Neural progenitor cell (in vitro differentiated cells): ENCODE measurements at regions not wholly inside any gene's neighbourhood (a gene's known extent, or its start where the extent isn't known, plus 50 kb on each side); places are given as distances from the start of the nearest gene placed in this dataset.

ENCODE experiments used
- DNase-seq: peaks from one replicate; pipeline ENCODE4 v3.0.0-alpha.2; 2016; ENCODE audit warnings: low spot score
- H2AFZ ChIP-seq: fragments of 200-600 bp; sonication (generic); replicated peaks from 2 replicates; pipeline ENCODE4 v1.6.1; 2016; ENCODE audit warnings: antibody characterized with exemption
- H3F3A ChIP-seq: fragments of 200-600 bp; sonication (generic); 2 replicates; pipeline ENCODE4 v1.6.1; 2016; ENCODE audit warnings: antibody characterized with exemption, low read depth
- H3K27ac ChIP-seq: fragments of 200-600 bp; sonication (generic); 2 replicates; pipeline ENCODE4 v1.5.1; 2016; ENCODE audit warnings: mild to moderate bottlenecking
- H3K27me3 ChIP-seq: fragments of 200-600 bp; sonication (generic); 2 replicates; pipeline ENCODE4 v1.6.1; 2016; ENCODE audit warnings: mild to moderate bottlenecking, moderate library complexity
- H3K36me3 ChIP-seq: fragments of 200-600 bp; sonication (generic); 2 replicates; pipeline ENCODE4 v1.5.1; 2016
- H3K4me1 ChIP-seq: fragments of 200-600 bp; sonication (generic); 2 replicates; pipeline ENCODE4 v1.6.1; 2016; ENCODE audit warnings: mixed run types
- H3K4me2 ChIP-seq: fragments of 200-600 bp; sonication (generic); 2 replicates; pipeline ENCODE4 v1.6.1; 2016
- H3K4me3 ChIP-seq: fragments of 200-600 bp; sonication (generic); 2 replicates; pipeline ENCODE4 v1.5.1; 2016
- H3K79me2 ChIP-seq: fragments of 200-600 bp; sonication (generic); 2 replicates; pipeline ENCODE4 v1.6.1; 2016; ENCODE audit warnings: low read depth
- H3K9ac ChIP-seq: fragments of 200-600 bp; sonication (generic); 2 replicates; pipeline ENCODE4 v1.6.1; 2016
- H3K9me3 ChIP-seq: fragments of 200-600 bp; sonication (generic); 2 replicates; pipeline ENCODE4 v1.5.1; 2016; ENCODE audit warnings: low read depth
- H4K20me1 ChIP-seq: fragments of 200-600 bp; sonication (generic); 2 replicates; pipeline ENCODE4 v1.6.1; 2016; ENCODE audit warnings: low read depth
- H3K27ac Mint-ChIP-seq: 3 replicates; pipeline ENCODE4 v1.8.0; 2021; ENCODE audit warnings: mixed read lengths
- H3K27me3 Mint-ChIP-seq: 2 replicates; pipeline ENCODE4 v1.8.0; 2022; ENCODE audit warnings: low read depth, mild to moderate bottlenecking, inconsistent platforms, moderate library complexity, mixed read lengths; ENCODE audit not compliant: insufficient read depth
- H3K36me3 Mint-ChIP-seq: 3 replicates; pipeline ENCODE4 v1.8.0; 2021; ENCODE audit warnings: mixed read lengths
- H3K4me1 Mint-ChIP-seq: 3 replicates; pipeline ENCODE4 v1.8.0; 2021; ENCODE audit warnings: mixed read lengths
- H3K4me3 Mint-ChIP-seq: 3 replicates; pipeline ENCODE4 v1.8.0; 2021; ENCODE audit warnings: mild to moderate bottlenecking, moderate library complexity, mixed read lengths
- H3K9me3 Mint-ChIP-seq: 3 replicates; pipeline ENCODE4 v1.8.0; 2020; ENCODE audit warnings: mixed read lengths
- EZH2 ChIP-seq: fragments of 200-600 bp; sonication (generic); IDR thresholded peaks from 2 replicates; pipeline ENCODE4 v1.6.1; 2017; ENCODE audit warnings: antibody characterized with exemption, mild to moderate bottlenecking, moderate library complexity
- EZH2phosphoT487 ChIP-seq: fragments of 200-600 bp; sonication (generic); IDR thresholded peaks from 2 replicates; pipeline ENCODE4 v1.6.1; 2017; ENCODE audit warnings: antibody characterized with exemption
- TF ChIP-seq, protein P1 (sequence below): fragments of 200-600 bp; sonication (generic); IDR thresholded peaks from 2 replicates; pipeline ENCODE4 v1.5.1; 2017; ENCODE audit warnings: antibody characterized with exemption, mild to moderate bottlenecking

DNA sequence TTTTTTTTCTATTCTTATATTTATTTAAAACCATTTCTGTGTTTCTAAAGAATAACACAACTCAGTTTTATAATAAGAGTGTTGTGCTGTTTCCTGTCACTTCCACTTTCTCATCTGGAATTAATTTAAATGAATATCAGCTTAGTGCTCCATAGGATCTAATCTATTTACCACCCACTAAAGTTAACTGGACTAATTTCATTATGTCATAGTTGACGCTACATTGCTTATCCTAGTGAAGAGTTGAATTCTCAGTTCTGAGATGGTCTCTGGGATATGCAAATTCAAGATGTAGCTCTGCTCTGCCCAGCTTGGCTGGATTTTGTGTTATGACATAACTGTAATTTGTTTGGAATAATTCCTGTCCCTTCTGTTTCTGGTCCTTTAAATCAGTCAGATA is 380.1 kb downstream of the METTL15 start:
- Mint-ChIP-seq H3K27me3 (peaks cover 2% of the 10 kb centered on the region), H3K4me3 (no peak overlapping the region), H3K27ac (no peak overlapping the region), H3K36me3 (no peaks in the 10 kb centered on the region), H3K4me1 (no peaks in the 10 kb centered on the region), H3K9me3 (no peaks in the 10 kb centered on the region)
- Histone ChIP-seq H3K9me3 (no peaks in the 10 kb centered on the region), H3F3A (no peaks in the 10 kb centered on the region), H3K79me2 (no peaks in the 10 kb centered on the region), H3K4me1 (no peaks in the 10 kb centered on the region), H4K20me1 (no peaks in the 10 kb centered on the region), H3K27ac (no peak overlapping the region), H2AFZ (no peak overlapping the region), H3K9ac (no peak overlapping the region), H3K4me3 (no peak overlapping the region), H3K27me3 (no peaks in the 10 kb centered on the region), H3K36me3 (no peaks in the 10 kb centered on the region), H3K4me2 (no peak overlapping the region)
- TF ChIP-seq, protein P1, sequence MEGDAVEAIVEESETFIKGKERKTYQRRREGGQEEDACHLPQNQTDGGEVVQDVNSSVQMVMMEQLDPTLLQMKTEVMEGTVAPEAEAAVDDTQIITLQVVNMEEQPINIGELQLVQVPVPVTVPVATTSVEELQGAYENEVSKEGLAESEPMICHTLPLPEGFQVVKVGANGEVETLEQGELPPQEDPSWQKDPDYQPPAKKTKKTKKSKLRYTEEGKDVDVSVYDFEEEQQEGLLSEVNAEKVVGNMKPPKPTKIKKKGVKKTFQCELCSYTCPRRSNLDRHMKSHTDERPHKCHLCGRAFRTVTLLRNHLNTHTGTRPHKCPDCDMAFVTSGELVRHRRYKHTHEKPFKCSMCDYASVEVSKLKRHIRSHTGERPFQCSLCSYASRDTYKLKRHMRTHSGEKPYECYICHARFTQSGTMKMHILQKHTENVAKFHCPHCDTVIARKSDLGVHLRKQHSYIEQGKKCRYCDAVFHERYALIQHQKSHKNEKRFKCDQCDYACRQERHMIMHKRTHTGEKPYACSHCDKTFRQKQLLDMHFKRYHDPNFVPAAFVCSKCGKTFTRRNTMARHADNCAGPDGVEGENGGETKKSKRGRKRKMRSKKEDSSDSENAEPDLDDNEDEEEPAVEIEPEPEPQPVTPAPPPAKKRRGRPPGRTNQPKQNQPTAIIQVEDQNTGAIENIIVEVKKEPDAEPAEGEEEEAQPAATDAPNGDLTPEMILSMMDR = no peak
- no peak for TF ChIP-seq EZH2
- TF ChIP-seq EZH2phosphoT487 = no peak
- no peak for DNase-seq

DNA sequence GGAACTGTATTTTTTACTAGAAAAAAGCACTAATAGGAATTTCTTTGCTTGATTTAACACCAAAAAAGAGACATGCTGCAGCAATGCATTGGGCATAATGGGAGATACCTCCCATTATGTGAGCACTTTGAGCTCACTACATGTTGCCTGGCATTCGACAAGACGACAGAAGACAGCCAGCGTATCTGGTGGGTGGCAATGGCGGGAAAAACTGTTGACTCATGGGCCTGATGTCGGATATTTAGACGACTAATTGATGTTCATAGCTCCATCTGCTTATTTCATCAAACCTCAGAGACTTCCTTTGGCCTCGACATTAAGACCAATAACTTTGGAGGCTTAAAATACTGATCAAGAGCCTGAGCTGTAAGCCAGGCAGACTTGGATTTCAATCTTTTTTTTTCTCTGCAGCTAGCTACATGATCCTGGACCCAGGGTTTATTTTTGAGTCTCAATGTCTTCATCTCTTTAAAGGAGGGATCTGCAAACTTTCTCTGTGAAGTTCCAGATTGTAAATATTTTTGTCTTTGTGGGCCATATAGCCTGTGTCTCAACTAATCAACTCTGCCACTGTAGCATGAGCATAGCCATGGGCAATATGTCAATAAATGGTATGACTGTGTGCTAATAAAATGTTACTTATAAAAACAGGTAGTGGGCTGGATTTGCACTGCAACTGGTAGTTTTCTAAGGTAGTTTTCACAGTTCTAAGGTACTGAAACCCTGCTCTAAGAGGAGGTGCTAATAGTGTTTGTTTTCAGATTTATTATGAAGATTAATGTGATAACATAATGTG is 375.1 kb downstream of the METTL15 start:
- H3K4me1 ChIP-seq = peaks cover 16% of the 10 kb centered on the region
- H3K27me3 ChIP-seq = no peaks in the 10 kb centered on the region
- H4K20me1 ChIP-seq = no peaks in the 10 kb centered on the region
- H3K4me2 ChIP-seq = no peak overlapping the region
- H3K27ac Mint-ChIP-seq = no peak overlapping the region
- no peak for DNase-seq
- H3K9ac ChIP-seq = no peak overlapping the region
- H3K27ac ChIP-seq = no peak overlapping the region
- peaks cover 26% of the 10 kb centered on the region for H3K4me1 Mint-ChIP-seq
- H3K4me3 ChIP-seq = no peak overlapping the region
- no peaks in the 10 kb centered on the region for H3K9me3 Mint-ChIP-seq
- TF ChIP-seq EZH2phosphoT487 (no peak), EZH2 (no peak)
- TF ChIP-seq, protein P1 = no peak
- no peaks in the 10 kb centered on the region for H3F3A ChIP-seq
- H3K36me3 Mint-ChIP-seq = no peaks in the 10 kb centered on the region
- no peaks in the 10 kb centered on the region for H3K36me3 ChIP-seq
- no peak overlapping the region for H3K4me3 Mint-ChIP-seq
- peaks cover 2% of the 10 kb centered on the region for H3K27me3 Mint-ChIP-seq
- H3K79me2 ChIP-seq = no peaks in the 10 kb centered on the region
- no peak overlapping the region for H2AFZ ChIP-seq
- H3K9me3 ChIP-seq = no peaks in the 10 kb centered on the region

DNA sequence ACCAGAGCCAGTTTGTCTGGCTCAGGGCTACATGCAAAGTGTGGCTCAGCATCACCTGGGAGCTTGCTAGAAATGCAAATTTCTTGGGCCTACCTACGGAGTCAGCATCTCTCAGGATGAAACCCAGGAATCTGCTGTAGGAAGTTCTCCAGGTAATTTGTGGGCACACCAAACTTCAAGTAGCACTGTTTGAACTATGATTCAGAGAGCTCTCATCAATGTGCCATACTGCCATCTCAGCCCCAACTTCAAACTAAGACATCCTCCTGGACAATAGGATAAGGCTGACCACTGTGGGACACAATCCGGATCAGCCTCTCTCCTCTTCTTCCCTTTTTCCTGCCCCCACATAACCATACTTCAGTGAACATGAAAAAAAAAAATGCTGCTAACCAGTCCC is 374.5 kb downstream of the METTL15 start:
- no peaks in the 10 kb centered on the region for H3K27me3 ChIP-seq
- H4K20me1 ChIP-seq = no peaks in the 10 kb centered on the region
- no peaks in the 10 kb centered on the region for H3F3A ChIP-seq
- no peak overlapping the region for H3K4me2 ChIP-seq
- no peak for DNase-seq
- no peak overlapping the region for H3K9ac ChIP-seq
- Mint-ChIP-seq H3K9me3 (no peaks in the 10 kb centered on the region), H3K27me3 (peaks cover 2% of the 10 kb centered on the region), H3K4me1 (peaks cover 26% of the 10 kb centered on the region), H3K27ac (no peak overlapping the region), H3K36me3 (no peaks in the 10 kb centered on the region), H3K4me3 (no peak overlapping the region)
- peaks cover 16% of the 10 kb centered on the region for H3K4me1 ChIP-seq
- H3K9me3 ChIP-seq = no peaks in the 10 kb centered on the region
- H3K27ac ChIP-seq = no peak overlapping the region
- TF ChIP-seq, protein P1 = no peak
- TF ChIP-seq EZH2 = no peak
- no peak for TF ChIP-seq EZH2phosphoT487
- no peaks in the 10 kb centered on the region for H3K36me3 ChIP-seq
- H3K79me2 ChIP-seq = no peaks in the 10 kb centered on the region
- no peak overlapping the region for H2AFZ ChIP-seq
- no peak overlapping the region for H3K4me3 ChIP-seq
